SK-N-SH (cell line): ENCODE measurements at regions not wholly inside any gene's neighbourhood (a gene's known extent, or its start where the extent isn't known, plus 50 kb on each side); places are given as distances from the start of the nearest gene placed in this dataset.
A peak's percentile ranks its signal among the peaks of the same experiment; 100 is the strongest.
"Not testable (repeated sequence)": the region's sequence is repeated elsewhere in the genome, so short reads cannot be mapped to it uniquely, and the experiment has no call there.

ENCODE experiments used
- CTCF ChIA-PET: fragments of 300-600, 350-600 bp; formaldehyde crosslinking; extraction: SDS; loops from one replicate; lab custom pipeline; 2021; lab: Yijun Ruan, JAX
- POLR2A ChIA-PET: fragments of 350-600 bp; sonication (Branson Sonifier 250); formaldehyde crosslinking; extraction: SDS; loops from one replicate; lab custom pipeline; 2020; ENCODE audit warnings: antibody characterized with exemption, inconsistent platforms; lab: Yijun Ruan, JAX
- DNase-seq: peaks from one replicate; pipeline ENCODE4 v3.0.0; 2012
- H2AFZ ChIP-seq: fragments of 200-600 bp; sonication (generic); 2 replicates; pipeline ENCODE4 v1.8.1; 2016; ENCODE audit warnings: antibody characterized with exemption, mild to moderate bottlenecking, low read depth
- H3F3A ChIP-seq: fragments of 200-600 bp; sonication (generic); replicated peaks from 2 replicates; pipeline ENCODE3; 2016; ENCODE audit warnings: antibody characterized with exemption, mild to moderate bottlenecking; ENCODE audit not compliant: insufficient read depth
- H3K27ac ChIP-seq, 2 experiments: fragments of 200-500 bp in 1 of 2; fragments of 200-600 bp in 1 of 2; sonication (Bioruptor generic) in 1 of 2; sonication (generic), shearing (Covaris generic) in 1 of 2; 2 replicates each; pipeline versions ENCODE4 v1.5.1 to v1.6.1; 2014 to 2016; ENCODE audit warnings: low read depth in 2 of 2, inconsistent platforms in 1 of 2, low read length in 1 of 2, mild to moderate bottlenecking in 1 of 2, mixed read lengths in 1 of 2
- H3K27me3 ChIP-seq: fragments of 200-600 bp; sonication (generic), shearing (Covaris generic); 2 replicates; pipeline ENCODE4 v1.6.1; 2016; ENCODE audit warnings: mixed run types; ENCODE audit not compliant: insufficient read depth
- H3K36me3 ChIP-seq, 2 experiments: fragments of 200-500 bp in 1 of 2; fragments of 200-600 bp in 1 of 2; sonication (Bioruptor generic) in 1 of 2; sonication (generic) in 1 of 2; replicated peaks in 1 of 2; 2 replicates each; pipeline versions ENCODE3 to v1.5.1; 2014 to 2016; ENCODE audit warnings: low read length in 1 of 2, mild to moderate bottlenecking in 1 of 2; ENCODE audit not compliant: insufficient read depth in 2 of 2, control insufficient read depth in 1 of 2
- H3K4me1 ChIP-seq, 2 experiments: fragments of 200-500 bp in 1 of 2; fragments of 200-600 bp in 1 of 2; sonication (Bioruptor generic) in 1 of 2; sonication (generic), shearing (Covaris generic) in 1 of 2; 2 replicates each; pipeline versions ENCODE4 v1.5.1 to v1.6.1; 2014 to 2016; ENCODE audit warnings: low read depth in 1 of 2, low read length in 1 of 2, mixed run types in 1 of 2; ENCODE audit not compliant: insufficient read depth in 2 of 2, control insufficient read depth in 1 of 2
- H3K4me2 ChIP-seq: fragments of 200-600 bp; sonication (generic), shearing (Covaris generic); 2 replicates; pipeline ENCODE4 v1.6.1; 2017; ENCODE audit warnings: mixed run types
- H3K4me3 ChIP-seq, 2 experiments: fragments of 200-500 bp in 1 of 2; fragments of 200-600 bp in 1 of 2; sonication (Bioruptor generic) in 1 of 2; sonication (generic), shearing (Covaris generic) in 1 of 2; 2 replicates each; pipeline versions ENCODE4 v1.5.1 to v1.8.1; 2014 to 2016; ENCODE audit warnings: low read depth in 2 of 2, inconsistent platforms in 1 of 2, low read length in 1 of 2, mild to moderate bottlenecking in 1 of 2, mixed read lengths in 1 of 2, moderate library complexity in 1 of 2
- H3K79me2 ChIP-seq: fragments of 200-600 bp; sonication (generic); 2 replicates; pipeline ENCODE4 v1.8.1; 2017; ENCODE audit warnings: mild to moderate bottlenecking; ENCODE audit not compliant: insufficient read depth
- H3K9ac ChIP-seq: fragments of 200-600 bp; sonication (generic); 2 replicates; pipeline ENCODE4 v1.6.1; 2017; ENCODE audit warnings: mixed run types
- H3K9me2 ChIP-seq: fragments of 200-600 bp; sonication (generic); 2 replicates; pipeline ENCODE4 v1.6.1; 2017; ENCODE audit warnings: mixed run types
- H3K9me3 ChIP-seq: fragments of 200-600 bp; sonication (generic); 2 replicates; pipeline ENCODE4 v1.6.1; 2017; ENCODE audit warnings: mixed run types, mild to moderate bottlenecking, moderate library complexity
- H4K20me1 ChIP-seq: fragments of 200-600 bp; sonication (generic); 2 replicates; pipeline ENCODE4 v1.6.1; 2017; ENCODE audit warnings: mild to moderate bottlenecking, mixed run types; ENCODE audit not compliant: insufficient read depth
- ELF1 ChIP-seq: IDR thresholded peaks from 2 replicates; pipeline ENCODE4 v1.4.0; 2012
- IRF3 ChIP-seq: fragments of 150-350 bp; IDR thresholded peaks from 2 replicates; pipeline ENCODE4 v1.6.1; 2016; ENCODE audit warnings: mild to moderate bottlenecking, low read depth, low read length
- JUND ChIP-seq: IDR thresholded peaks from 2 replicates; pipeline ENCODE4 v1.4.0; 2012
- NRF1 ChIP-seq: IDR thresholded peaks from 2 replicates; pipeline ENCODE4 v1.6.1; 2012; ENCODE audit warnings: low read depth, mild to moderate bottlenecking, low read length
- POLR2AphosphoS5 ChIP-seq: IDR thresholded peaks from 2 replicates; pipeline ENCODE4 v1.6.1; 2012; ENCODE audit warnings: low read depth, low read length
- TCF12 ChIP-seq: IDR thresholded peaks from 2 replicates; pipeline ENCODE4 v1.4.0; 2012
- USF1 ChIP-seq: IDR thresholded peaks from 2 replicates; pipeline ENCODE4 v1.4.0; 2012; ENCODE audit warnings: low read depth, borderline replicate concordance
- USF2 ChIP-seq: fragments of 150-350 bp; IDR thresholded peaks from 2 replicates; pipeline ENCODE4 v1.6.1; 2017; ENCODE audit warnings: antibody characterized with exemption, low read length, low read depth, borderline replicate concordance
- ZBTB33 ChIP-seq: IDR thresholded peaks from 2 replicates; pipeline ENCODE4 v1.4.0; 2012; ENCODE audit warnings: low read depth, borderline replicate concordance
- WGBS: methylation state at CpG from one replicate; pipeline ENCODE4 v1.1.6; 2017; ENCODE audit warnings: low lambda C conversion rate; 5-methylcytosine and 5-hydroxymethylcytosine counted together

GRCh38 chr10:60470091-60470490 lies 80.4 kb upstream of the ANK3 start (continued):
- TF ChIP-seq IRF3 (no peak), ELF1 (no peak), NRF1 (no peak), POLR2AphosphoS5 (no peak)

GRCh38 chr10:60469147-60469546 lies 79.5 kb upstream of the ANK3 start:
- H3K79me2 ChIP-seq, H4K20me1 ChIP-seq, H3K4me2 ChIP-seq, H3K9ac ChIP-seq, POLR2A ChIA-PET, CTCF ChIA-PET, H3K9me3 ChIP-seq, H3K4me3 ChIP-seq, H3K36me3 ChIP-seq, H2AFZ ChIP-seq, H3K27ac ChIP-seq, H3K27me3 ChIP-seq, H3K4me1 ChIP-seq, H3K9me2 ChIP-seq, DNase-seq: not testable (repeated sequence)
- peaks cover 16% of the 10 kb centered on the region for H3F3A ChIP-seq

- no peak for TF ChIP-seq TCF12
- TF ChIP-seq JUND: no peak
- no peak for TF ChIP-seq USF2
- no peak for TF ChIP-seq USF1
- TF ChIP-seq ZBTB33: no peak
- H3K4me1 ChIP-seq: peaks cover 0 to 5% of the 10 kb centered on the region in 2 experiments; a peak in 1 of 4 replicates
- peak overlapping the region; percentile 61 for H3K4me2 ChIP-seq
- POLR2A ChIA-PET: no interaction called here
- H3K4me3 ChIP-seq: no peak overlapping the region
- no peak for DNase-seq
- no peaks in the 10 kb centered on the region for H3K9me2 ChIP-seq
- peaks cover 16% of the 10 kb centered on the region for H3F3A ChIP-seq
- H3K9me3 ChIP-seq: no peaks in the 10 kb centered on the region
- H3K27ac ChIP-seq: peak overlapping the region in 1 of 2 experiments; percentile 66; a peak in 2 of 4 replicates
- no peaks in the 10 kb centered on the region for H3K36me3 ChIP-seq
- peak overlapping the region; percentile 2; the same call in 1 of the 2 replicates for H3K9ac ChIP-seq
- no peaks in the 10 kb centered on the region for H3K79me2 ChIP-seq
- H2AFZ ChIP-seq: peak overlapping the region; percentile 77
- H4K20me1 ChIP-seq: no peaks in the 10 kb centered on the region
- WGBS: 57% methylated on average over 3 of the region's 3 CpGs
- no peaks in the 10 kb centered on the region for H3K27me3 ChIP-seq
- CTCF ChIA-PET: interaction anchor here (1.0 kb wide), 1 partner anchor 180 kb away, joined by 3 read pairs; no protein-coding TSS in a partner anchor
Measured at GRCh38 chr10:60467202-60467546, 77.5 kb upstream of the ANK3 start.
